Loucy (cell line): ENCODE measurements at regions not wholly inside any gene's neighbourhood (a gene's known extent, or its start where the extent isn't known, plus 50 kb on each side); places are given as distances from the start of the nearest gene placed in this dataset.

Experiments used
- H2AFZ ChIP-seq: fragments of 200-600 bp; sonication (generic); 2 replicates; pipeline ENCODE4 v1.6.0; 2016; ENCODE audit warnings: antibody characterized with exemption, mild to moderate bottlenecking, low read length, moderate library complexity
- H3F3A ChIP-seq: fragments of 200-600 bp; 2 replicates; pipeline ENCODE4 v1.6.0; 2016; ENCODE audit warnings: antibody characterized with exemption, low read depth, mild to moderate bottlenecking
- H3K27me3 ChIP-seq: fragments of 200-600 bp; sonication (generic); 2 replicates; pipeline ENCODE4 v1.6.1; 2014; ENCODE audit warnings: low read length, mild to moderate bottlenecking; ENCODE audit not compliant: insufficient read depth, poor library complexity, severe bottlenecking
- H3K36me3 ChIP-seq: fragments of 200-600 bp; sonication (generic); 2 replicates; pipeline ENCODE4 v1.6.1; 2016; ENCODE audit warnings: low read length; ENCODE audit not compliant: insufficient read depth
- H3K4me1 ChIP-seq: fragments of 200-600 bp; sonication (generic); 2 replicates; pipeline ENCODE4 v1.5.1; 2014; ENCODE audit warnings: low read length, mild to moderate bottlenecking; ENCODE audit not compliant: insufficient read depth, poor library complexity, severe bottlenecking
- H3K4me2 ChIP-seq: fragments of 200-600 bp; sonication (generic); 2 replicates; pipeline ENCODE4 v1.6.0; 2014; ENCODE audit warnings: antibody characterized with exemption, low read length, low read depth, mild to moderate bottlenecking; ENCODE audit not compliant: poor library complexity, severe bottlenecking
- H3K4me3 ChIP-seq: fragments of 200-600 bp; sonication (generic); 2 replicates; pipeline ENCODE4 v1.5.1; 2014; ENCODE audit warnings: low read length, mild to moderate bottlenecking, mixed read lengths; ENCODE audit not compliant: poor library complexity, severe bottlenecking
- H3K79me2 ChIP-seq: fragments of 200-600 bp; sonication (generic); 2 replicates; pipeline ENCODE4 v1.6.1; 2014; ENCODE audit warnings: low read length; ENCODE audit not compliant: insufficient read depth
- H3K9ac ChIP-seq: fragments of 200-600 bp; sonication (generic); 2 replicates; pipeline ENCODE4 v1.6.0; 2014; ENCODE audit warnings: mild to moderate bottlenecking, low read depth, low read length, moderate library complexity; ENCODE audit not compliant: poor library complexity, severe bottlenecking
- H3K9me2 ChIP-seq: fragments of 200-600 bp; sonication (generic); replicated peaks from 2 replicates; pipeline ENCODE4 v1.6.1; 2016; ENCODE audit warnings: low read depth, low read length, mixed read lengths
- H3K9me3 ChIP-seq: fragments of 200-600 bp; sonication (generic); 2 replicates; pipeline ENCODE4 v1.6.1; 2014; ENCODE audit warnings: mild to moderate bottlenecking, antibody characterized with exemption, low read length, low read depth; ENCODE audit not compliant: insufficient read depth
- H4K20me1 ChIP-seq: fragments of 200-600 bp; sonication (generic); 2 replicates; pipeline ENCODE4 v1.6.0; 2014; ENCODE audit warnings: antibody characterized with exemption, low read length, mild to moderate bottlenecking; ENCODE audit not compliant: insufficient read depth, poor library complexity, severe bottlenecking
- CTCF ChIP-seq: fragments of 200-600 bp; sonication (generic); conservative IDR thresholded peaks from 2 replicates; pipeline ENCODE4 v1.5.1; 2014; ENCODE audit warnings: mild to moderate bottlenecking, antibody characterized with exemption, low read length
- EZH2phosphoT487 ChIP-seq: fragments of 200-600 bp; IDR thresholded peaks from 2 replicates; pipeline ENCODE4 v1.6.1; 2018; ENCODE audit warnings: antibody characterized with exemption, mild to moderate bottlenecking, moderate library complexity, borderline replicate concordance

GRCh38 chr1:81230983-81231728, 569.6 kb upstream of the ADGRL2 start:
- Histone ChIP-seq H3K4me3 (no peak overlapping the region), H3K79me2 (no peaks in the 10 kb centered on the region), H3K27me3 (no peaks in the 10 kb centered on the region), H3K4me2 (no peak overlapping the region), H3K4me1 (no peaks in the 10 kb centered on the region), H3K9me2 (no peaks in the 10 kb centered on the region), H3K9me3 (no peaks in the 10 kb centered on the region), H3K36me3 (no peaks in the 10 kb centered on the region), H3K9ac (no peak overlapping the region), H4K20me1 (no peaks in the 10 kb centered on the region), H3F3A (no peaks in the 10 kb centered on the region), H2AFZ (no peak overlapping the region)
- TF ChIP-seq CTCF (no peak), EZH2phosphoT487 (no peak)

GRCh38 chr1:81228926-81229325, 571.8 kb upstream of the ADGRL2 start:
- no peaks in the 10 kb centered on the region for H3K4me1 ChIP-seq
- H3K36me3 ChIP-seq, result no peaks in the 10 kb centered on the region
- no peak overlapping the region for H2AFZ ChIP-seq
- H4K20me1 ChIP-seq, result no peaks in the 10 kb centered on the region
- H3K79me2 ChIP-seq, result no peaks in the 10 kb centered on the region
- H3K4me2 ChIP-seq, result no peak overlapping the region
- no peaks in the 10 kb centered on the region for H3K9me3 ChIP-seq
- H3F3A ChIP-seq, result no peaks in the 10 kb centered on the region
- H3K9ac ChIP-seq, result no peak overlapping the region
- no peaks in the 10 kb centered on the region for H3K27me3 ChIP-seq
- TF ChIP-seq CTCF (no peak), EZH2phosphoT487 (no peak)
- H3K9me2 ChIP-seq, result no peaks in the 10 kb centered on the region
- no peak overlapping the region for H3K4me3 ChIP-seq

GRCh38 chr1:81226603-81226928, 574.2 kb upstream of the ADGRL2 start:
- Histone ChIP-seq H3K79me2 (no peaks in the 10 kb centered on the region), H3K4me1 (no peaks in the 10 kb centered on the region), H3F3A (no peaks in the 10 kb centered on the region), H3K36me3 (no peaks in the 10 kb centered on the region), H3K4me3 (no peak overlapping the region), H3K4me2 (no peak overlapping the region), H4K20me1 (no peaks in the 10 kb centered on the region), H3K27me3 (no peaks in the 10 kb centered on the region), H3K9me2 (no peaks in the 10 kb centered on the region), H2AFZ (no peak overlapping the region), H3K9me3 (no peaks in the 10 kb centered on the region), H3K9ac (no peak overlapping the region)
- no peak for TF ChIP-seq CTCF
- no peak for TF ChIP-seq EZH2phosphoT487
